Prostate gland (tissue), 2 donors: ENCODE measurements at regions not wholly inside any gene's neighbourhood (a gene's known extent, or its start where the extent isn't known, plus 50 kb on each side); places are given as distances from the start of the nearest gene placed in this dataset.
"Not testable (repeated sequence)": the region's sequence is repeated elsewhere in the genome, so short reads cannot be mapped to it uniquely, and the experiment has no call there.

Source experiments
- CTCF ChIP-seq, 4 experiments: fragments of 200-600 bp in 2 of 4; fragments of 450-650 bp in 2 of 4; sonication (generic) in 2 of 4; IDR thresholded peaks; 1 replicate in 3 of 4; 2 replicates in 1 of 4; pipeline ENCODE4 v1.5.1; 2016 to 2019; ENCODE audit warnings: antibody characterized with exemption in 4 of 4, mild to moderate bottlenecking in 2 of 4, moderate library complexity in 2 of 4
- POLR2A ChIP-seq: fragments of 450-650 bp; IDR thresholded peaks from one replicate; pipeline ENCODE4 v1.6.1; 2016; ENCODE audit warnings: antibody characterized with exemption, mild to moderate bottlenecking
- POLR2AphosphoS5 ChIP-seq: sonication (generic); formaldehyde crosslinking; IDR thresholded peaks from one replicate; pipeline ENCODE4 v1.6.1; 2017; ENCODE audit warnings: antibody characterized with exemption

DNA sequence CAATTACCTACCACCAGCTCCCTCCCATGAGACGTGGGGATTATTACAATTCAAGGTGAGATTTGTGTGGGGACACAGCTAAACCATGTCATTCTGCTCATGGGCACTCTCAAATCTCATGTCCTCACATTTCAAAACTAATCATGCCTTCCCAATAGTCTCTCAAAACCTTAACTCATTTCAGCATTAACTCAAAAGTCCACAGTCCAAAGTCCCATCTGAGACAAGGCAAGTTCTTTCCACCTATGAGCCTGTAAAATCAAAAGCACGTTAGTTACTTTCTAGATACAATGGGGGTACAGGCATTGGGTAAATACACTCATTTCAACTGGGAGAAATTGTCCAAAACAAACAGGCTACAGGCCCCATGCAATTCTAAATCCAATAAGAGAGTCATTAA is 112.8 kb upstream of the OLFM3 start:
- not testable (repeated sequence) for TF ChIP-seq CTCF (IDR thresholded peaks at IDR 0.05); POLR2AphosphoS5; POLR2A
